HG03354 (cell line): ENCODE measurements at regions not wholly inside any gene's neighbourhood (a gene's known extent, or its start where the extent isn't known, plus 50 kb on each side); places are given as distances from the start of the nearest gene placed in this dataset.

Experiments used
- ATAC-seq: cut with Tn5 transposase; IDR thresholded peaks from one replicate; pipeline ENCODE4 v1.9.1; 2021; ENCODE audit warnings: mild to moderate bottlenecking; ENCODE audit not compliant: unreplicated experiment, poor library complexity, severe bottlenecking

DNA sequence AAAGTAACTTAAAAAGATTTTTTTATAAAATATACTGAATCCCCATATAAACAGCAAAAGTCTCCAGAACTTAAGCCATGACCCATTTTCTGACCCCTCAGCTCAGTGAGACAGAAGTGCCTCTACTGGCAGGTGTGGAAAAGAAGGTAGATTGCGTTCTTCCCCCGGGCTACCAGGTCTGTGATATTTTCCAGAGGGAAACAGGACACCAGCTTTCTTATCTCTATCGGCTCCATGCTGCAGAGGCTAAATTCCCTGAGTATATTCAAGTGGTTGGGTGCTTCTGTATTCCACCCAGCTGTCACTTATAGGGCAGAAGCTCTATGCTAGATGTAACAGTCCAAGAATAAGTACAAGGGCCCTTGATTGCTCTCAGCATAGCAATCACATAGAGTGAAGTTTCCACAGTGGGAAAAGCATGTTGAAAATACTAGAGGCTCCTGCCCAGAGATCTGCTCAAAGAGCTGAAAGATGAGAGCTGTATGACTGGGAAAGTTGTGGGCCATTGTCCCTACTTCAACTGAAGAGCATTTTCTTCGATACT, 687.3 kb downstream of the CDH11 start:
- no peak for ATAC-seq

DNA sequence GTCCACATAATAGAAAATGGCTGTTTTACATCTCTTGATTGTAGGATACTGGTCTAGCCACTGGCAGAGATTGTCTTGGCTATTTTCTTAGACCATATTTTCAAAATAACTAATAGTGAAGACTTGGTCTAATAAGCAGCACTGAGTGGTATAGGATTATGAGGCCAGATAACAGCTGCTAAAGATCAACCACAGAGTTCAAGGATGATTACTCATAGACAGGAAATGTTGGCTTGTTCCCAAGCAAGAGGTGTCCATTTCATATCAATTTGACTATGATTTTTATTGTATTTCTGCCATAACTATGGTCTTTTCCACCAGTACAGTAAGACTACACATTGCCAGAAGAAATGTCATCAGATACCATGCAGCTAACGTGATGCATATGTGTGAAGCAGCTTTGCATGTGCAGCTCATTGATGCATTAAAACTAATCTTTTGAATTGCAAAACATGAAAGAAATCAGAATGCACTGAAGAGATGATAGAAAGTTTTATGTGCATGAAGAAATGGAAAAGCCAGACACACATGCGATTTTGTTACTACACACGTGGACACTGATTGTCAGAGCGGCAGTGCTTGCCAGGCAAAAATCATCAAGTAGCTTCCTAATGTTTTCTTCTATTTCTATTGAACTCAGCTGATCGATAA, 693.3 kb downstream of the CDH11 start:
- no peak for ATAC-seq

DNA sequence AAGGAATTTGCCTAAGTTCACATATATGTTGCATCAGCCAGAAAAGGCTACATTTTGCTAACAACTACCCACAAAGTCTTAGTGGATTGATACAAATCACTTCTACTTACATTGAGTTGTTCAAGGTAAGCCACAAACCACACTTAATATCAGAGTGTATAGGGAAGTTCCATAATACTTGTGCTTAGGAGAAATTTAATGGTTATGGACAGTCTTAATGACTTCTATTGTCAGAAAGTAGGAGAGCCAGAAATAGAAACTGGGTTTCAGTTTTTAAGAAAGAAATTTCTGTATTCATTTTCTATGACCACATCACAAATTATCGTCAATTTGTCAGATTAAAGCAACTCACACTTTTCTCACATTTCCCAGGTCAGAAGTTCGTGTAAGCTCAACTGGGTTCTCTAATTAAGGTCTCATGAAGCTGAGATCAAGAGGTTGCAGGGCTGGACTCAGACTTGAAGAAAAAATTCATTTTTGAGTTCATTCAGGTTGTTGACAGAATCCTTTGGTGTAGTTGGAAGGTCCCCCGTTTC, 695.7 kb downstream of the CDH11 start:
- no peak for ATAC-seq

DNA sequence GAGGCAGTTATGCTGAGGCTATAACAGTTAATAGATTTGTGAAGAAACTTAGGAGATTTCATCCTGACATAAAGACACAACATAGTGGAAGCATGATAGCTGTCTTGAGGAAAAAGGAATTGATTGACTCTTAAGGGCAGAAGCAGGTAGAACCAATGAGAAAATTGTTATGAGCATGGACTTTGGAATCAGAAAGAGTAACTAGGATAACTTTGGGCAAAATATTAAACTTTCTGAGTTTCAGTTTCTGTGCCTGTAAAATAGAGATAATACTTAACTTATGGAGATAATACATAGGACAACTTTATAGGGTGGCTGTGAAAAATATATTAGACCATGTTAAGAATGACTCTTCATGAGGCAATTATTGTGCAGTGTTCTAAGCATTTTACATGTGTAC, 696.5 kb downstream of the CDH11 start:
- no peak for ATAC-seq

DNA sequence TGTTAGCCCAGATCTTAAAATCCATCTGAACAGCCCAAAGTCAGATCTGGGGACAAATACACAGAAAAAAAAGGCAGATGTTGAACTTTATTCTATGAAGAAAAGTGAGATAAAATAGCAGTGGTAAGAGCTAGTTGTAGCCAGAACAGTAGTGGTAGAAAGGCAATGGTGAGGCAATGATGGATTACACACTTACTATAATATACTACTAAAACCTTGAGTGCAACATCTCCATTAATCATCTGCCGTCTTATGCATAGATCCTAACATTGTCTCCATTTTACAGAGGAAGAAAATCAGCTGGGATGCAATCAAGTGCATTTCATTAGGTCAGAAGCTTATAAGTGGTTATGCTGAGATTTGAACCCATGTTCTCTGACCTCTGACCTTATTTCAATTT, 699.6 kb downstream of the CDH11 start:
- no peak for ATAC-seq

DNA sequence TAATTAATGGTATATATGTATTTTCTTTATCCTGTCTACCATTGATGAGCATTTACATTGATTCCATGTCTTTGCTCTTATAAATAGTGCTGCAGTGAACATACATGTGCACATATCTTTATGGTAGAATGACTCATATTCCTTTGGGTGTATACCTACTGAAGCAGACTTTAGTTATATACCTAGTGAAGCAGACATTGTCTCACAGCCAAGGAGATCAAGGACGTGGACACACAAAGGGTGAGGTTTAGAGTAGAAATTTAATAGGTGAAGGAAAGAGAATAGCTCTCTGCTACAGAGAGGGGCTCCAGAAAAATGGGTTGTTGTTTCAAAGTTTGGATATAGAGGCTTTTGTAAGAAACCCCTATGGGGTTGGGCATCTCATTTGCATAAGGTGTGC, 700.3 kb downstream of the CDH11 start:
- no peak for ATAC-seq

DNA sequence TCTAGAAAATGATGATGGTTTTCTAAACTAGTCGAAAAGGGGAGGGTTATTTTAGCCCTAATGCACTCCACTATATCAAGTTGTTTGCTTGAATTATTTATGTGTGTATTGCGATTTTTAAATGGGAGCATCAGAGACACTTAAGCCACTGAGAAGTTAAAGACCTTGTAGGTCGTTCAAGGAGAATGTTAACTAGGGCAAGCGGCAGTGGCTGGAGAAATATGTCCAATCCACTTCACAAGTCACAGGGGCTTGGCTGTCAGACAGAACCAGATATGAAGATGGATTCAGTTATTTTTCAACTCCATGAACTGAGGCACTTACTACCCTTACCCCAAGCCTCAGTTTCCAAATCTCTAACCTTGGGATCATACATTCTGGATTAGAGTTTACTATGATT, 702.0 kb downstream of the CDH11 start:
- no peak for ATAC-seq

DNA sequence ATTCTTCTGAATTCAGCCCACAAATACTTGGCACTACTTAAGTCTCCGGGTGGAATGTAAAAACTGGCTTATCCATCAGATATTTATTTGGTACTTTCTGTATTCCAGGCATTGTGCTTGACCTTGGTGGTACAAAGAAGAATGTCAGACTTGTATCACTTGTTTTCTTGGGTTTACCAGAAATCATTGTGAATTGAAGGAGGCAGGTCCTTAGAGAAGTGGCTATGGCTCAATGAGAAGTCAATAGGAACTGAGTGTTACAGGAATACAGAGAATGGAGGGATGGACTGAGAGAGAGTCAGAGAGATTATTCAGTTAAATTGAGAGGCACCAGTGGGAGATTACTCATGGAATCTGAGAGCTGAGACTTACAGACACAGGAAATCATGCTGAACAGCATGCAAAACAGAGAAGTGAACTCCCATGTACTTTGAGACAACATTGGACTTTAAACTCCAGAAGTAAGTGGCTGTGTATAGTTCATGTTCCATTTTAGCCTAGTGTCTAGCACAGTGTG, 704.1 kb downstream of the CDH11 start:
- ATAC-seq = no peak

DNA sequence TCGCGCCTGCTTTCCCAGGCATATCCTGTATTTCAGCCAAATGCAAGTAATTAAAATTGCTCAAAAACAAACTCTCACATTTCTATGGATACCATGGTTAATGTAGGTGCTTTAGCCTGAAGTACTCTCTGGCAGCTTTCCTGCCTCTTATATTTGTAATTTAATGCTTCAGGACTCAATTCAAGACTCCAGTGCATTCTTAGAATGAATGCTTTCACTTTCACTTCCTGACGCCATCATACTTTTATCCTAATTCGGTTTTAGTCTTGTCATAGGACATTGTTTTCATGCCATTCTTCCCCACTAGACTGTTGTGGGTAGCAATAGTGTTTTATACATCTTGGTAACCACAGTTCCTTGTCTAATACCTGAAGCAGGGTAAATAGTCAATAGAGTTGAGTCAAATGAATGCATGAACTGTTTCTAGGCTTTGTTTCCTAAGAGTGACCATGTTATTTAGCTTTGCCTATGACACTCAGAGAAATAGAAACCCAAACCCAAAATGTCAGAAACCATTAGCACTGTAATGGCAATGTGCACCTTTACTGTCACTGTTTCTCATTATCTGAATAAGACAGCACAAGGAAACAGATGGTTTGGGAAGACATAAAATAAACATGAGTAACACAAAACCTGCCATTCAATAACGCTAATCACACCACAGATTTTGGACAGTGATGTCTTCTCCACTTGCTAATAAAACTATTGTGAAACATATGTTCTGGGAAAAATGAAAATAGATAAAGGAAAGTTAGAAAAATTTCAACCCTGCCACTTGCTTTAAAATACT, 705.5 kb downstream of the CDH11 start:
- ATAC-seq = no peak

DNA sequence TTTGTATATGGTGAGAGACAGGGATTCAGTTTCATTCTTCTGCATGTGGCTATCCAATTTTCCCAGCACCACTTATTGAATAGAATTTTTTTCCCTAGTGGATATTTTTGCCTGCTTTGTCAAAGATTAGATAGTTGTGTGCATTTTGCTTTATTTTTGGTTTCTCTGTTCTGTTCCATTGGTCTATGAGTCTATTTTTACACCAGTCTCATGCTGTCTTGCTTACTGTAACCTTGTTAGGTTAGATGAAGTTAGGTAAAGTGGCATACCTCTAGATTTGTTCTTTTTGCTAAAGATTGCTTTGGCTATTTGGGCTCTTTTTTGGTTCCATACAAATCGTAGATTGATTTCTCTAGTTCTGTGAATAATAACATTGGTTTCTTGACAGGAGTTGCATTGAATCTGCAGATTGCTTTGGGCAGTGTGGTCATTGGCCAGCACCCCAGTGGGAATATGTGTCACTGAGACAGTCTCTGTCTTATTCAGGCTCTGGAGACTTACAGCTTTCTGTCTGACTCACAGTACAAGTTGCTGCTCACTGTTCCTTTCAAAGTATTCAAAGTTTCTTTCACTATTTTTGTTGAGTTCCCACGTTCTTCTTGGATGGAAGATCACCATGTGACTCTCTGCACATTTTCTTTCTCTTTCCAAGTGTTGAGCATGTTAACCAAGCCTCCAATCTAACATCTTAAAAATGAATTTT, 709.1 kb downstream of the CDH11 start:
- ATAC-seq = no peak

DNA sequence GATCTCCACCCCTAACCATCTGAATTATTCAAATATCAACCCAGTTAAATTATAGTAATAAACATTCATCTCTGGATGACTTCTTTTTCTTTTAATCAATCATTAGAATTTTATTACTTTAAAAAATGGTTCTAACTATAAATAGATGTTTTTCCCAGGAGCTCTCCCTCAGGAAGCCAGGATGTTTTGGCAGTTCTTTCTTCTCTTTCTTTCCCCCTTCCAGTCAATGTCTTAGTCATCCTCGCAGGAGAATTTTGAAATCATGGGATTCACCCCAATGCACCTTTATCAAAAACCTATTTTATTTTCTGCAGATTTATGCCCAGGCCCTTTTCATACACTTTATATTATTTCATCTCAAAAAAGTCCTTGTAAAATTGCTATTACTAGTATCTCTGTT, 711.6 kb downstream of the CDH11 start:
- ATAC-seq = no peak

DNA sequence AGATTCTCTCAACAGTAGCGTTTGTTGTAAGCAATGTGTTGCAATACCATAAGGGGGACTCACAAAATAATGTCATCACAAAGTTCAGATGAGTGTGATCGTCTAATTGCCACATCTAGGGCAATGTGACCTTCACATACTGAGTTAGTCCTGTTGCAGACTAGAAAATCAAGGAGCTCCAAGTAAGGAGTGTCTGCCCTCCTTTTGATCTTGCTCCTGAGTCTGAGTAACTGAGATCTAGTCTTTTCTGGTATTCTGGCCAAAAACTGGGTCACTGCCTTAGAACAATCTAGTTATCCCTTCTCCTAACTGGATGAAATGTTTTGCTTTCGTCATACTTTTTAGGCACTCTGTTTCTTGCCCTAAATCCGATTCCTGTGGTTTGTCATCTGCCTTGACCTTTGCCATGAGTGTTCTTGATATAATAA, 712.1 kb downstream of the CDH11 start:
- no peak for ATAC-seq

DNA sequence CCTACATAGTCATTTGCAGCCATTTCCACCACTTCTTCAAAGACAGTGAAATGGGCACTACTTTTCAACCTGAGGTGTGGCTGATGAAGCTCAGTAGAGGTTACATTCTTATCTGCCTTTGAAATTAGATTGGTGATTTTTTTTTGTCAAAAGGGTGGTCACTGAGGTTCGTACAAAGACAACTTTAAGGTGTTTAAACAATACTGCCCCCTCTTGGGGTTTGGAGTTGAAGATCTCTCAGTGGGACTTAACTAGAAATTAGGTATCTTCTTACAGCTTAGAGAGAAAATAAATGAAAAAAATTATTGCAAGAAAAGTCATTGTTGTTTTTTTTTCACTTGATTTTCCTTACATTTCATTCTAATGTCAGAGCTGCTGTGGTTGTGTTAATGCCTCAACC, 713.2 kb downstream of the CDH11 start:
- ATAC-seq = no peak

DNA sequence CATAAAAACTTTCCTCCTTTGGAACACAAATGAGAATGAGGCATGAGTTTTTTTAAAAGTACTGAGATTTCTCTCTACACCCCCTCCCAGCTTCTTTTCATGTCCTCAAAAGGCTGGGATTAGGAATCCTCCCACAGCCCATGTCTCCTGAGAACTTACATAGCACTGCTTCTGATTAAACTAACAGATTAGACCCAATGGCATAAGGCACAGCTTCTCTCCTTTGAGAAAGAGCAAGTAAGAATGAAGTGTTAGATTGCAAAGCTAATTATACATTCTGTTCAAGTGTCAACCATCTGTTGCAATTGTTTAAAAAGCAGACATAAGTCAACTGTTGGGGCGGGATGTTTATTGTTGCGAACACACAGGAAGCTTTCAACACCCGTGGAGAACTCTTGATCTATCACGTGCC, 715.1 kb downstream of the CDH11 start:
- no peak for ATAC-seq

DNA sequence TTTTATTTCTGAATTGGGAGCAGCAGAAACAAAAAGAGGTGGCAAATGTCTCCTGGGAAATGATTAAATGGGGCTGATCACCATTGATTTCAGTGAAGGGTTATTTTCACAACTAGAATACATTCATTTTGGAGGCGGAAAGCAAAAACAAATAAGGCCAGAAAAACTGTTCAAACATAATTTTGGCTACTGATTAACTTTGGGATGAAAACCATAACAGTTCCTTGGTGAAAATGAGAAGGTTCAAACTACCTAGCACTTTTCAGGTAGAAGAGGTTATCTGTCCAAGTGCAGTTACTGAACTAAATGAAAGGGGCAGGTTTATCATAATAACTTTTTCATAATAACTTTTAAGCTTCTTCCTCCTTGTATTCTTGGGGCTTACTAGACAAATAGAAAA, 718.5 kb downstream of the CDH11 start:
- ATAC-seq = no peak

DNA sequence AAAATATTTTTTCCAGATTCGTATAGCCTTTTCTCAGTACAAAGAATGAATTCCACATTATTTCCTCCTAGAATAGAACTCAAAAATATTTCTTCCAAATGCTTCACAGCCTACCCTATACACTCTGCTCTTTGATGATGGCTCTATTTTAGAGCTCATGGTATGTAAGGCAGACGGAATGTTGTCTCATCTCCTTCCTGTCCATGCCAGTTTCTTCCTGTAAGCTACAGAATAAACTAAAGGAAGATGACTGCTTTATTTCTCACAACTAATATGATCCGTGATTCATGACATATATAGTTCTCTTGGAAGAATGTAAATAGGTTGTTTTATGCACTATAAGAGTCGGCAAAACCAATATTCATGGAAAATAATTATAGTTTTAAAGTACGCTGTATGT, 723.1 kb downstream of the CDH11 start:
- no peak for ATAC-seq

DNA sequence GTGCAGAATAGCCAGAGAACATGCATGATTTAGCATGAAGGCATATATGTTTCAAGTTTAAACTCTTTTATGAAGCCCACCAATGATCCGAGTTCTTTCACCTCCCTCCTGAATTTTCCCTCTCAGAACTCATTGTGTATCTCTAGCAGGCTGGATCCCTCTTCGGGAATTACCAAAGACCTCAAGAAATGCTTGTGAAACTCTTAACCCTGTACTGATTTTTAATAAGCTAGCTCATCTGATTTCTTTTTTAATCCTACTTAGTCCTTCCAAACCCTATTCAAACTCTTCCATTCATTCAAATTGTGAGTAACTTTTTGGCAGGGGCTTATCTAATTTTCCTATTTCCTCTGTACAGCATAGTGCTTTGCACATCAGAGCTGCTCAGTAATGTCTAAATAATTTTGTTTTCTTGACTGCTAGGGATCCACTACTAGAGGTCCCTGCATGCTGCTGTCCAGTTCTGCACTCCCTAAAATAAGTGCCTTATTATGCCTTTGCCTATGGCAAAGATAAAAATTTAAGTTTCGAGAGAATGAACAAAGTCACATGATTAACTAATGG, 723.8 kb downstream of the CDH11 start:
- no peak for ATAC-seq

DNA sequence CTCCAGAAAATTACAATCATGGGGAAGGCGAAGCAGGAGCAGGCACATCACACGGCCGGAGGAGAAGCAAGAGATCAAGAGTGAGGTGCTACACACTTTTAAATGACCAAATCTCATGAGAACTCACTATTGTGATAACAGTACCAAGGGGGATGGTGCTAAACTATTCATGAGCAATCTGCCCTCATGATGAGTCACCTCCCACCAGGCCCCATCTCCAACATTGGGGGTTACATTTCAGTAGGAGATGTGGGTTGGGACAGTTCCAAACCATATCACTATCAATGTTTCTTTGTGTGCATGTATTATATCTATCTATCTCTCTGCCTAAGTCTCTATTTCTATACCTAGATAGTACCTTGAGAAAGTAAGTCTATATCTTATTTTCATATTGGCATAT, 724.8 kb downstream of the CDH11 start:
- ATAC-seq = no peak

DNA sequence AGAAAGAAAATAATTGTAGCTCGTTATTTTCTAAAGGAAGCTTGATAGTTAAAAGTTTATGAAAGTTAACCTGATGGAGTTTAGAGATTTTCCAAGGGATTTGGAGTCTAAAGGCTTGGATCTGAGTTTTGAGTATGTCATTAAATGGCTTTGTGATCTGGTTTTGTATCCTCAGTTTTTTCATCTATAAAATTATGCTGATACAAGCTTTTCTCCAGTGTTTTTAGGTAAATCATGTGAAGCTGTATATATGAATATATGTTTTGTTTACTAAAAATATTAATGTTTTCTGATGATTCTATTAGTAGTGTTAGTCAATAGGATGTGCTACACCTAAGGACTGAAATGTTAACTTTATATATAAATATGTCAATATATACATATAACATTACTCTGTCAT, 727.8 kb downstream of the CDH11 start:
- ATAC-seq = no peak

DNA sequence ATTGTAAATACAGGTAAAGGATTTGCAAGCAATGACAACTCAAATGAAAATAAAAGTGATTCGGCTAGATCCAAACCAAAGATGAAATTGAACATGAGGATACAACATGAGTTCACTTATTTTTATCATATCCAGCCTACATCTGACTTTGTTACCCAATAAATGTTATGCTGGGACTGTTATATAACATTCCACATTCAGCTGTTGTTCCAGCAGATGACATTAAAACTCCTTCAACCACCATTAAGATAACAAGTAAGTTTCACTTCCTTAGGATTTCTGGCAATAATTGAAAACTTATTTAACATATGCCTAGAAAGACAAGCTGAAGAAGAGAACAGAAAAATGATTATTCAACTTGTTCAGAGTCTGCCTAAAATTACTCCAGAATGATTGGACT, 729.4 kb downstream of the CDH11 start:
- no peak for ATAC-seq
